GM10248 (cell line): ENCODE measurements at regions not wholly inside any gene's neighbourhood (a gene's known extent, or its start where the extent isn't known, plus 50 kb on each side); places are given as distances from the start of the nearest gene placed in this dataset.

Experiments used
- CTCF ChIA-PET: fragments of 300-600 bp; sonication (Branson Sonifier 250); formaldehyde crosslinking; extraction: SDS; loops from one replicate; lab custom pipeline; 2021; ENCODE audit warnings: antibody characterized with exemption; lab: Yijun Ruan, JAX
- POLR2A ChIA-PET: fragments of 350-650 bp; sonication (Branson Sonifier 250); formaldehyde crosslinking; extraction: SDS; loops from one replicate; lab custom pipeline; 2020; ENCODE audit warnings: antibody characterized with exemption; lab: Yijun Ruan, JAX
- DNase-seq: peaks from one replicate; pipeline ENCODE4 v3.0.0; 2012; ENCODE audit errors: extremely low spot score
- TF ChIP-seq, protein P1 (sequence below): IDR thresholded peaks from 2 replicates; pipeline ENCODE4 v1.5.1; 2012; ENCODE audit warnings: mild to moderate bottlenecking, low read depth; ENCODE audit errors: extremely low read depth, missing control alignments, control extremely low read depth

DNA sequence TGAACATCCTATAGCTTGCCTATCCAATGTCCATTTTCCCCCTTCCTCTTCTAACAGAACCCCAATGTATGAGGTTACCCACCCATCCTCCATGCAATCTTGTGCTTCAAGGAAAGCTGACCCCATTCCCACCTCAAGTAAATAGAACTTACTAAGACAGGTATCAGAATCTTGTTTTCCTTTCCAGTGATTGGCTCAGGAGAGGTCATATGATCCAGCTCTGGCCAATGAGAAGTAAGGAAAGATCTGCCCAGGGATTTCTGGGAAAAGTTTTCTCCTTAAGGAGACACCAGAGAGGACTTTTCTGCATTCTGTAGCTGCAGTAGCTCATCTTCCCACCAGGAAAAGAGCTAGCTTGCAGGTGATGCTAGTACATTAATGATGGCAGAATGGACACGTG is 341.8 kb upstream of the ZFP64 start:
- DNase-seq = no peak
- ChIA-PET CTCF (no interaction called here), POLR2A (no interaction called here)
- TF ChIP-seq, protein P1, sequence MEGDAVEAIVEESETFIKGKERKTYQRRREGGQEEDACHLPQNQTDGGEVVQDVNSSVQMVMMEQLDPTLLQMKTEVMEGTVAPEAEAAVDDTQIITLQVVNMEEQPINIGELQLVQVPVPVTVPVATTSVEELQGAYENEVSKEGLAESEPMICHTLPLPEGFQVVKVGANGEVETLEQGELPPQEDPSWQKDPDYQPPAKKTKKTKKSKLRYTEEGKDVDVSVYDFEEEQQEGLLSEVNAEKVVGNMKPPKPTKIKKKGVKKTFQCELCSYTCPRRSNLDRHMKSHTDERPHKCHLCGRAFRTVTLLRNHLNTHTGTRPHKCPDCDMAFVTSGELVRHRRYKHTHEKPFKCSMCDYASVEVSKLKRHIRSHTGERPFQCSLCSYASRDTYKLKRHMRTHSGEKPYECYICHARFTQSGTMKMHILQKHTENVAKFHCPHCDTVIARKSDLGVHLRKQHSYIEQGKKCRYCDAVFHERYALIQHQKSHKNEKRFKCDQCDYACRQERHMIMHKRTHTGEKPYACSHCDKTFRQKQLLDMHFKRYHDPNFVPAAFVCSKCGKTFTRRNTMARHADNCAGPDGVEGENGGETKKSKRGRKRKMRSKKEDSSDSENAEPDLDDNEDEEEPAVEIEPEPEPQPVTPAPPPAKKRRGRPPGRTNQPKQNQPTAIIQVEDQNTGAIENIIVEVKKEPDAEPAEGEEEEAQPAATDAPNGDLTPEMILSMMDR = no peak

- TF ChIP-seq, protein P1 = no peak
- DNase-seq = no peak
- POLR2A ChIA-PET = no interaction called here
- CTCF ChIA-PET = no interaction called here
These were observed 341.1 kb upstream of the ZFP64 start for GRCh38 chr20:52532674-52533073.

GRCh38 chr20:52530571-52530970 is 339.0 kb upstream of the ZFP64 start:
- ChIA-PET POLR2A (no interaction called here), CTCF (interaction anchor here (0.9 kb wide), 1 partner anchor 8 kb away, joined by 3 read pairs; no protein-coding TSS in a partner anchor)
- TF ChIP-seq, protein P1 = no peak
- DNase-seq = no peak

DNA sequence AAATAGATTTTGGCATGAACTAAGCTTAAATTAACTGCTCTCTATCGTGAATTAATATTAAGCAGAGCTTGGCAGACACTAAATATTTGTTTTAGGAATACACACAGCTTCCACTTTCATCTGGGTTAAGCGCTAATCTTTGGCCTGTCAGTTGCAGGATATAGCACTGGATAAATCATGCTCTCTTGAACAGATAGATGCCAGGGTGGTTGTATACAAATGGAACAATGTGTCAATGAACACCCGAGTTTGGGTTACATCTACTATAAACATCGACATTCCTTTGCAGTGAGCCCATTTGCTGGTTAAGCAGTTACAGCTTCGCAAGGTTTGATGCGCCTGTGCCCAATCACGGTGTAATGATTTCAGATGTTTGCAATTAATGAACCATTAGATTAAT is 338.2 kb upstream of the ZFP64 start:
- TF ChIP-seq, protein P1 = no peak
- DNase-seq = no peak
- ChIA-PET CTCF (interaction anchor here (0.9 kb wide), 1 partner anchor 8 kb away, joined by 3 read pairs; no protein-coding TSS in a partner anchor), POLR2A (no interaction called here)

GRCh38 chr20:52524861-52525260 is 333.3 kb upstream of the ZFP64 start:
- ChIA-PET POLR2A (no interaction called here), CTCF (no interaction called here)
- DNase-seq = no peak
- TF ChIP-seq, protein P1 = no peak

- TF ChIP-seq, protein P1 = no peak
- ChIA-PET POLR2A (no interaction called here), CTCF (interaction anchor here (0.9 kb wide), 1 partner anchor 15 kb away, joined by 3 read pairs; no protein-coding TSS in a partner anchor)
- DNase-seq = no peak
These were observed 327.2 kb upstream of the ZFP64 start for GRCh38 chr20:52518735-52519134.

GRCh38 chr20:52515877-52516276 is 324.3 kb upstream of the ZFP64 start:
- POLR2A ChIA-PET = no interaction called here
- DNase-seq = no peak
- TF ChIP-seq, protein P1 = no peak
- CTCF ChIA-PET = no interaction called here
